Parathyroid adenoma (tissue), 2 donors: ENCODE measurements at regions not wholly inside any gene's neighbourhood (a gene's known extent, or its start where the extent isn't known, plus 50 kb on each side); places are given as distances from the start of the nearest gene placed in this dataset.
A peak's percentile ranks its signal among the peaks of the same experiment; 100 is the strongest.
"Not testable (repeated sequence)": the region's sequence is repeated elsewhere in the genome, so short reads cannot be mapped to it uniquely, and the experiment has no call there.

Source experiments
- H2AFZ ChIP-seq: fragments of 300-600 bp; sonication (generic); one replicate; pipeline ENCODE4 v1.7.0; 2017; ENCODE audit warnings: antibody characterized with exemption, mild to moderate bottlenecking
- H3K27ac ChIP-seq: fragments of 300-600 bp; sonication (generic); one replicate; pipeline ENCODE4 v1.7.0; 2017
- H3K27me3 ChIP-seq: fragments of 300-600 bp; sonication (generic); one replicate; pipeline ENCODE4 v1.7.0; 2017; ENCODE audit warnings: low read length; ENCODE audit not compliant: control insufficient read depth, insufficient read depth
- H3K36me3 ChIP-seq: fragments of 300-600 bp; sonication (generic); one replicate; pipeline ENCODE4 v1.7.0; 2017; ENCODE audit warnings: low read length; ENCODE audit not compliant: control insufficient read depth, insufficient read depth
- H3K4me1 ChIP-seq: fragments of 300-600 bp; sonication (generic); one replicate; pipeline ENCODE4 v1.7.0; 2017; ENCODE audit warnings: control low read depth
- H3K4me2 ChIP-seq: fragments of 300-600 bp; sonication (generic); one replicate; pipeline ENCODE4 v1.7.0; 2017; ENCODE audit warnings: low read length
- H3K4me3 ChIP-seq: fragments of 300-600 bp; sonication (generic); one replicate; pipeline ENCODE4 v1.7.0; 2017; ENCODE audit warnings: low read depth, low read length
- H3K79me2 ChIP-seq: fragments of 300-600 bp; sonication (generic); one replicate; pipeline ENCODE4 v1.7.0; 2017; ENCODE audit warnings: control low read depth
- H3K9ac ChIP-seq: fragments of 300-600 bp; sonication (generic); one replicate; pipeline ENCODE4 v1.7.0; 2017; ENCODE audit warnings: mild to moderate bottlenecking
- H3K9me3 ChIP-seq: fragments of 300-600 bp; sonication (generic); one replicate; pipeline ENCODE4 v1.7.0; 2017; ENCODE audit warnings: low read length; ENCODE audit not compliant: control insufficient read depth
- CTCF ChIP-seq: fragments of 300-600 bp; sonication (generic); IDR thresholded peaks from one replicate; pipeline ENCODE4 v1.7.0; 2017; ENCODE audit warnings: antibody characterized with exemption, mild to moderate bottlenecking
- donor health status: primary hyperparathyroidism.

- no peaks in the 10 kb centered on the region for H3K4me1 ChIP-seq
- H3K4me2 ChIP-seq, result no peak overlapping the region
Observed at GRCh38 chr7:66474441-66474840, 154.2 kb upstream of the KCTD7 start.

GRCh38 chr7:66476056-66476455 is 152.6 kb upstream of the KCTD7 start:
- not testable (repeated sequence) for H2AFZ ChIP-seq, H3K36me3 ChIP-seq, H3K9ac ChIP-seq, H3K4me3 ChIP-seq, H3K4me2 ChIP-seq, H3K27ac ChIP-seq, H3K79me2 ChIP-seq, H3K9me3 ChIP-seq, H3K4me1 ChIP-seq, H3K27me3 ChIP-seq

More at GRCh38 chr7:66474441-66474840, 154.2 kb upstream of the KCTD7 start:
- Histone ChIP-seq H3K27ac (no peak overlapping the region), H3K36me3 (no peaks in the 10 kb centered on the region), H3K79me2 (no peaks in the 10 kb centered on the region), H3K27me3 (no peaks in the 10 kb centered on the region), H3K4me3 (no peak overlapping the region), H3K9ac (no peak overlapping the region), H3K9me3 (no peaks in the 10 kb centered on the region), H2AFZ (no peak overlapping the region)
- no peak for TF ChIP-seq CTCF

DNA sequence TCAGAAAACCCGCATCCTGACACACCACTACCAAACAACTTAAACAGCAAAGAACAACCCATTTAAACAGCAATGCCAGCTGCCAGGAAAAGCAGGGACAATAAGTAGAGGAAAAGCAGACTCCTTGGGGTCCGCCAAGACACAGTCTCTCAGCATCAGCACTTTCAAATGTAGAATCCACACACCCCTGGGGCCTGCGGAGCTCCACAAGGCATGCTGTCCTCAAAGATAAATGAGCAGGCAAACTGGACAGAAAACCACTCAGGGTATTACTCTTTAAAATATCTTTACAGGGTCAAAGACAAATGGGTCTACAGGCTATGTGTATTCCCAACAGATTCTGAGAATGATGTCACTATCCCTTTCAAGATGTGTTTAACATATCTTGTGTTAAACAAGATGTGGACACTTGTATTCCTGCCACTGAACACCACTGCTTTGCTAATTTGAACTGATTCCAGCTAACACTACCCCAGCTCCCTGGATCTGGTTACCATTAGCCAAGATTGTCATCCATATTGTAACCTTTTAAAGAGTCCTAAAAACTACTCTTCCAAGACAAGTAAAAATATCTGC is 150.8 kb upstream of the KCTD7 start:
- H3K4me3 ChIP-seq, H3K4me2 ChIP-seq, H2AFZ ChIP-seq, H3K9me3 ChIP-seq, H3K27me3 ChIP-seq, H3K4me1 ChIP-seq, H3K36me3 ChIP-seq, H3K79me2 ChIP-seq, H3K27ac ChIP-seq, H3K9ac ChIP-seq: not testable (repeated sequence)

- not testable (repeated sequence) for H3K36me3 ChIP-seq, H3K9ac ChIP-seq, H3K27ac ChIP-seq
Observed at GRCh38 chr7:66481229-66481628, 147.5 kb upstream of the KCTD7 start.

GRCh38 chr7:66489065-66489464 is 139.6 kb upstream of the KCTD7 start:
- H3K9me3 ChIP-seq, H3K4me3 ChIP-seq, H3K9ac ChIP-seq, H2AFZ ChIP-seq, H3K79me2 ChIP-seq, H3K36me3 ChIP-seq, H3K4me1 ChIP-seq, H3K27ac ChIP-seq, H3K4me2 ChIP-seq, H3K27me3 ChIP-seq: not testable (repeated sequence)

More at GRCh38 chr7:66481229-66481628, 147.5 kb upstream of the KCTD7 start:
- not testable (repeated sequence) for H3K4me2 ChIP-seq, H3K4me1 ChIP-seq, H3K9me3 ChIP-seq, H3K27me3 ChIP-seq, H3K79me2 ChIP-seq, H2AFZ ChIP-seq, H3K4me3 ChIP-seq

DNA sequence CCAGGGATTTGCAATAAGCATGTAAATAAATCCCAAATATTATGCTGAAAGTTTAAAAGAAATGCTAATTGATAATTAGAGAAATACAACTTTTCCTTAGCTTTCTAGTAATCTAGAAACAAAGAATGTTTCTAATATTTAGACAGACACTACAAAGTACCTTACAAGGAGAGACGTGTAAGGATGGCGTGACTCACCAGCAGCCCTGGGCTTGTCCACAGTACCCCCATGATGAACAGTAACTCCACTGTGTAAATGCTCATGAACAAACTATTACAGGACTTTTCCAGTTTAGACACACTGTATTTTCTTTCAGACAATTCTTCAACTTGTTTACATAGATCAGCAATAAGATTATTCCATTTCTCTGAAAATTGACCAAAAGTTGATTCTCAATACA is 138.9 kb upstream of the KCTD7 start:
- not testable (repeated sequence) for H3K27me3 ChIP-seq, H3K36me3 ChIP-seq, H2AFZ ChIP-seq, H3K4me3 ChIP-seq, H3K27ac ChIP-seq, H3K9me3 ChIP-seq, H3K79me2 ChIP-seq, H3K9ac ChIP-seq, H3K4me1 ChIP-seq, H3K4me2 ChIP-seq

DNA sequence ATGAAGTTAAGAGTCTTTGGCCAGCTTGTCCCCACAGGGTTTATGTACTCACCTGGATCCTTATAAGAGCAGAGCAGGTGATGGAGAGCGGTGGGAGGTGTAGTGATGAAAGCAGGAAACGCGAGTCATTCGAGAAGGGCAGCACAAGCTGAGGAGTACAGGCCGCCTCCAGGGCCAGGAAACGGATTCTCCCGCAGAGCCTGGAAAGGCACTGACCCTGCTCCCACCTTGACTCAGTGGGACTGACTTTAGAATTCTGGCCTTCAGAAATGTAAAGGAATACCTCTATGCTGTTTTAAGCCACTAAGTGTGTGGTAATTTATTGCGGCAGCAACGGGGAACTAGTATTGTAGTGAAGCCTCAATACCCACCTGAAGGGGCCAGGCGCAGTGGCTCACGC is 137.7 kb upstream of the KCTD7 start:
- H3K9me3 ChIP-seq, H3K27me3 ChIP-seq, H3K4me2 ChIP-seq, H3K36me3 ChIP-seq, H3K4me3 ChIP-seq, H3K9ac ChIP-seq, H3K79me2 ChIP-seq, H2AFZ ChIP-seq, H3K27ac ChIP-seq, H3K4me1 ChIP-seq: not testable (repeated sequence)

GRCh38 chr7:66492405-66492804 is 136.3 kb upstream of the KCTD7 start:
- not testable (repeated sequence) for H3K36me3 ChIP-seq, H3K4me1 ChIP-seq, H3K79me2 ChIP-seq, H3K9me3 ChIP-seq, H3K27me3 ChIP-seq, H2AFZ ChIP-seq, H3K9ac ChIP-seq
- Histone ChIP-seq H3K27ac (peak overlapping the region; percentile 95), H3K4me2 (peak overlapping the region; percentile 71), H3K4me3 (peak overlapping the region; percentile 83)
